NCI-H2107 treated with DMSO at 0.1 percent for 48 hours (cell line): ENCODE measurements at regions not wholly inside any gene's neighbourhood (a gene's known extent, or its start where the extent isn't known, plus 50 kb on each side); places are given as distances from the start of the nearest gene placed in this dataset.

Experiments used
- DNase-seq: peaks from one replicate; lab custom pipeline; 2025; ENCODE audit not compliant: unreplicated experiment; lab: John Stamatoyannopoulos, UW

GRCh38 chr14:40616579-40616978 lies 990.1 kb upstream of the LRFN5 start:
- DNase-seq, result no peak

GRCh38 chr14:40601063-40601462 lies 1005.6 kb upstream of the LRFN5 start:
- DNase-seq, result no peak

GRCh38 chr14:40599725-40600124 lies 1007.0 kb upstream of the LRFN5 start:
- no peak for DNase-seq

- no peak for DNase-seq
Measured at GRCh38 chr14:40581264-40581663, 1025.4 kb upstream of the LRFN5 start.

- DNase-seq, result no peak
Measured at GRCh38 chr14:40576880-40577478, 1029.7 kb upstream of the LRFN5 start.

GRCh38 chr14:40574780-40575179 lies 1031.9 kb upstream of the LRFN5 start:
- DNase-seq, result no peak

- DNase-seq, result no peak
Measured at GRCh38 chr14:40525314-40525713, 1081.4 kb upstream of the LRFN5 start.

GRCh38 chr14:40523123-40523522 lies 1083.6 kb upstream of the LRFN5 start:
- no peak for DNase-seq

- no peak for DNase-seq
Measured at GRCh38 chr14:40494483-40494882, 1062.2 kb upstream of the FBXO33 start.

GRCh38 chr14:40487824-40488223 lies 1055.6 kb upstream of the FBXO33 start:
- DNase-seq, result no peak

- no peak for DNase-seq
Measured at GRCh38 chr14:40485688-40486087, 1053.5 kb upstream of the FBXO33 start.

GRCh38 chr14:40476005-40476404 lies 1043.8 kb upstream of the FBXO33 start:
- DNase-seq, result no peak

- DNase-seq, result no peak
Measured at GRCh38 chr14:40467969-40468368, 1035.7 kb upstream of the FBXO33 start.

- DNase-seq, result no peak
Measured at GRCh38 chr14:40464531-40464930, 1032.3 kb upstream of the FBXO33 start.

GRCh38 chr14:40463886-40464285 lies 1031.7 kb upstream of the FBXO33 start:
- no peak for DNase-seq

GRCh38 chr14:40452674-40453073 lies 1020.4 kb upstream of the FBXO33 start:
- DNase-seq, result no peak

GRCh38 chr14:40447017-40447416 lies 1014.8 kb upstream of the FBXO33 start:
- peak; percentile 77 for DNase-seq

- no peak for DNase-seq
Measured at GRCh38 chr14:40445020-40445419, 1012.8 kb upstream of the FBXO33 start.

- no peak for DNase-seq
Measured at GRCh38 chr14:40436551-40436950, 1004.3 kb upstream of the FBXO33 start.

- peak; percentile 26 for DNase-seq
Measured at GRCh38 chr14:40417777-40418401, 985.7 kb upstream of the FBXO33 start.

GRCh38 chr14:40416565-40416964 lies 984.3 kb upstream of the FBXO33 start:
- DNase-seq, result no peak

GRCh38 chr14:40414386-40414785 lies 982.2 kb upstream of the FBXO33 start:
- DNase-seq, result no peak

GRCh38 chr14:40413136-40413535 lies 980.9 kb upstream of the FBXO33 start:
- no peak for DNase-seq
